ENCODE measurements at regions not wholly inside any gene's neighbourhood (a gene's known extent, or its start where the extent isn't known, plus 50 kb on each side); places are given as distances from the start of the nearest gene placed in this dataset.

DNA sequence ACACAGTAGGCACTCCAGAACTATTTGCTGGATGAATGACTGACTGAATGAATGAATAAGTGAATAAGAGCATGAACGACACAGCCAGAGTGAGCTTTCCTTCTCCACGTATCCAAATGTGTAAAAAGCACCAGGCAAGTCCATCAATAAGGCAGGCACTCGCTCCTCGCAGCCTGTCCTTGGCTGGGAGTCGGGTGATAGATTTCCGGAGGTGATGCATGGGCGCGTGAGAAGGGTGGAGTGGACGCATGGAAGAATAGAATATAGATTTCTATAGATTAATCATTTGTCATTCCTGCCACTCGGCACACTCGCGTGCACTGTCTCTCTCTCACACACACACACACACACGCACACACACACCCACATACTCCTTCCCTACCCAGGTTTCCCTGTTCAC is 164.3 kb upstream of the ZC3H12A start:
- H3K9me3 ChIP-seq, result no peaks in the 10 kb centered on the region
- intact Hi-C loops (cut with DNase I), result no loop called here
- no peaks in the 10 kb centered on the region for H3K4me1 ChIP-seq
- no peak for TF ChIP-seq POLR2A (IDR thresholded peaks at IDR 0.05)
- TF ChIP-seq, protein P1, sequence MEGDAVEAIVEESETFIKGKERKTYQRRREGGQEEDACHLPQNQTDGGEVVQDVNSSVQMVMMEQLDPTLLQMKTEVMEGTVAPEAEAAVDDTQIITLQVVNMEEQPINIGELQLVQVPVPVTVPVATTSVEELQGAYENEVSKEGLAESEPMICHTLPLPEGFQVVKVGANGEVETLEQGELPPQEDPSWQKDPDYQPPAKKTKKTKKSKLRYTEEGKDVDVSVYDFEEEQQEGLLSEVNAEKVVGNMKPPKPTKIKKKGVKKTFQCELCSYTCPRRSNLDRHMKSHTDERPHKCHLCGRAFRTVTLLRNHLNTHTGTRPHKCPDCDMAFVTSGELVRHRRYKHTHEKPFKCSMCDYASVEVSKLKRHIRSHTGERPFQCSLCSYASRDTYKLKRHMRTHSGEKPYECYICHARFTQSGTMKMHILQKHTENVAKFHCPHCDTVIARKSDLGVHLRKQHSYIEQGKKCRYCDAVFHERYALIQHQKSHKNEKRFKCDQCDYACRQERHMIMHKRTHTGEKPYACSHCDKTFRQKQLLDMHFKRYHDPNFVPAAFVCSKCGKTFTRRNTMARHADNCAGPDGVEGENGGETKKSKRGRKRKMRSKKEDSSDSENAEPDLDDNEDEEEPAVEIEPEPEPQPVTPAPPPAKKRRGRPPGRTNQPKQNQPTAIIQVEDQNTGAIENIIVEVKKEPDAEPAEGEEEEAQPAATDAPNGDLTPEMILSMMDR (IDR thresholded peaks at IDR 0.05), result no peak
- H3K27me3 ChIP-seq, result no peaks in the 10 kb centered on the region
- ATAC-seq (no peak), DNase-seq (no peak)
- WGBS, 2 donors, result 23 to 29% methylated on average over 13 of the region's 13 CpGs
- no peak overlapping the region for H3K4me3 ChIP-seq
- H3K27ac ChIP-seq, result no peak overlapping the region
- no peaks in the 10 kb centered on the region for H3K36me3 ChIP-seq (replicated peaks in 1 of 2; ENCODE audit: insufficient read depth in 1 of 2, low read depth in 2 of 2)

DNA sequence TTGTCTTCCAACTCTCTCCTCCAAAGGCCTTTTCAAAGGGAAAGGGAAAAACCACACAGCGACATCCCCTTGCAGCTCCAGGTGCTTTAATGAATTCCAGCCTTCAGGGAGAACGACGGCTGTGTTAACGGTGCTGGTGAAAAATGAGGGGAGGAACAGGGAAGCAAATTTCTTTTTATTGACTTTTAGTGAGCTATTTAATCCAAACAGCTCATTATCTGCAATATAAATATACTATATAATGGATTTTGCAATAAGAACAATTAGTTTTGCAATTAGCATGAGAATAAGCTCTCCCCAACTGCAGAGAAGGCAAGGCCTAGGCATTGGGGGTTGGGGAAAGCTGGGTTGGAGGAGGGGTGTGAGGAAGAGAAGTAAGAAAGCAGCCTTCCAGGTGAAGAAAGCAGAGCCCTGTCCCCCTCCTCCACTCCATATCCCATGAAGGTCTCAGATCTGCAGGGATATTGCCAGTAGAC is 159.0 kb upstream of the ZC3H12A start:
- DNase-seq, result no peak
- 16 to 18% methylated on average over 4 of the region's 4 CpGs for WGBS, 2 donors
- Histone ChIP-seq H3K4me1 (peaks cover 7% of the 10 kb centered on the region), H3K36me3 (replicated peaks in 1 of 2; ENCODE audit: insufficient read depth in 1 of 2, low read depth in 2 of 2) (no peaks in the 10 kb centered on the region), H3K27ac (no peak overlapping the region), H3K9me3 (no peaks in the 10 kb centered on the region), H3K4me3 (no peak overlapping the region), H3K27me3 (no peaks in the 10 kb centered on the region)
- intact Hi-C loops (cut with DNase I), result no loop called here
- no peak for TF ChIP-seq POLR2A (IDR thresholded peaks at IDR 0.05)
- TF ChIP-seq, protein P1 (IDR thresholded peaks at IDR 0.05), result no peak
- ATAC-seq, result no peak

DNA sequence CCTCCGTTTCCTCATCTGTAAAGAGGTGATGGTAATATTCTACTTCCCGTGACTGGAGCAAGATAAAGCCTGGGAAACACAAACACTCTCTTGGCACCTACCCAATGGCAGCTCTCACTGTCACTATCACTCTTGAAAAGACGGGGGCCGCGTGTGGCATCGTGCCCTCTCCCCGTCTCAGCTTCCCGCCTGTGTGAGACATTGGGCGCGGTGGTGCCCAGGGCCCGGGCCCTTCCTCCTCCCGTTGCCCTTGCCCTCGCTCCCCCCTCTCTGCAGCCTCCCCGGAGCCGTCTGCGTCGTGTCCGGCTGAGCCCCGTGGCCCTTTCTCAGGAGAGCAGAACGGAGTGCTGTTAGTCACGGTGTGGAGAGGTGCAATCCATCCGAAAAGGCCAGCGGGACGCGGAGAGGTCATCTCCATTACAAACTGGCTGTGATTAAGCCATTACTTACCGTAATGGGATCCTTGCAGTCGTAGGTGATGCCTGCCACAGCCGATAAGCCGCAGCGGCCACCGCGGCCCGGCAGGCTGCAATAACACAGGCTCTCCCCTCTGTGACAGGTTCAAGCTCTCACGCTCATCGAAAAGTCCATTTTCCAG is 156.4 kb upstream of the ZC3H12A start:
- no peaks in the 10 kb centered on the region for H3K36me3 ChIP-seq (replicated peaks in 1 of 2; ENCODE audit: insufficient read depth in 1 of 2, low read depth in 2 of 2)
- no peak for ATAC-seq
- DNase-seq, result peak in 1 of 4 donors; percentile 9
- no peak overlapping the region for H3K27ac ChIP-seq
- H3K27me3 ChIP-seq, result no peaks in the 10 kb centered on the region
- no peak overlapping the region for H3K4me3 ChIP-seq
- peaks cover 7% of the 10 kb centered on the region for H3K4me1 ChIP-seq
- TF ChIP-seq, protein P1 (IDR thresholded peaks at IDR 0.05), result no peak
- TF ChIP-seq POLR2A (IDR thresholded peaks at IDR 0.05), result no peak
- no peaks in the 10 kb centered on the region for H3K9me3 ChIP-seq
- WGBS, 2 donors, result 6 to 8% methylated on average over 14 to 35 of the region's 35 CpGs
- intact Hi-C loops (cut with DNase I), result no loop called here

DNA sequence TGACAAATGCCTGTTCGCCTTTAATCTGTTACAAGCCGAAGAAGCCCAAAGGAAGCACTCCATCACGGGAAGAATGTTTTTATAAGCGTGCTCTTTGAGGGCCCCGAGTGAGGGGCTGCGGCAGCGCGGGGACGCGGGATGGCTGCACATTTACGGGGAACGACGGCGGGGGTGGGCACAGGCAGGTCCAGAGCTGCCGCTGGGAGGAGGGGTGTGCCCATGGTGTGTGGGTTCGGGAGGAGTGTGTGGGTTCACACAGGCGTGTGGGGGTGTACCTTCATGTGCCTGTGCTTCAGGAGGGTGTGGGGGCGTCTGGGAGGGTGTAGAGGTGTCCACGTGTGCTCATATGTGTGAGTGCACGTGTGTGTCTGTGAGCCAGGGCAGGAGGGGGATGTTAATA is 155.9 kb upstream of the ZC3H12A start:
- TF ChIP-seq, protein P1 (IDR thresholded peaks at IDR 0.05), result no peak
- no peak for TF ChIP-seq POLR2A (IDR thresholded peaks at IDR 0.05)
- Histone ChIP-seq H3K4me1 (peaks cover 7% of the 10 kb centered on the region), H3K27me3 (no peaks in the 10 kb centered on the region), H3K9me3 (no peaks in the 10 kb centered on the region), H3K4me3 (no peak overlapping the region), H3K27ac (no peak overlapping the region), H3K36me3 (replicated peaks in 1 of 2; ENCODE audit: insufficient read depth in 1 of 2, low read depth in 2 of 2) (no peaks in the 10 kb centered on the region)
- ATAC-seq, result no peak
- 16 to 18% methylated on average over 19 to 20 of the region's 20 CpGs for WGBS, 2 donors
- intact Hi-C loops (cut with DNase I), result no loop called here
- no peak for DNase-seq

DNA sequence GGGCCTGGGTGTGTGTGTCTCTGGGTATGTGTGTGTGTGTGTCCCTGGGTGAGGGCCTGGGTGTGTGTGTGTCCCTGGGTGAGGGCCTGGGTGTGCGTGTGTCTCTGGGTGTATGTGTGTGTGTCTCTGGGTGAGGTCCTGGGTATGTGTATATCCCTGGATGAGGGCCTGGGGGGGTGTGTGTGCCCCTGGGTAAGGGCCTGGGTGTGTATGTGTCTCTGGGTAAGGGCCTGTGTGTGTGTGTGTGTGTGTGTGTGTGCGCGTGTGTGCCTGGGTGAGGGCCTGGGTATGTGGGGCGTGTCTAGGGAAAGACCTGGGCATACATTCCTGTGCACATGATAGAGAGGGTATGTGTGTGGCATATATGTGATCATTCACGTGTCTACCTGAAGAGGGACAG is 155.1 kb upstream of the ZC3H12A start:
- no peak overlapping the region for H3K27ac ChIP-seq
- ATAC-seq (no peak), DNase-seq (no peak)
- H3K36me3 ChIP-seq (replicated peaks in 1 of 2; ENCODE audit: insufficient read depth in 1 of 2, low read depth in 2 of 2), result no peaks in the 10 kb centered on the region
- no peaks in the 10 kb centered on the region for H3K27me3 ChIP-seq
- intact Hi-C loops (cut with DNase I), result no loop called here
- no peaks in the 10 kb centered on the region for H3K9me3 ChIP-seq
- WGBS, 2 donors, result 73 to 74% methylated on average over 5 of the region's 5 CpGs
- H3K4me1 ChIP-seq, result peaks cover 7% of the 10 kb centered on the region
- TF ChIP-seq POLR2A (IDR thresholded peaks at IDR 0.05), result no peak
- TF ChIP-seq, protein P1 (IDR thresholded peaks at IDR 0.05), result no peak
- H3K4me3 ChIP-seq, result no peak overlapping the region

All from body of pancreas (tissue), 4 donors.